MM.1S (cell line): ENCODE measurements at regions not wholly inside any gene's neighbourhood (a gene's known extent, or its start where the extent isn't known, plus 50 kb on each side); places are given as distances from the start of the nearest gene placed in this dataset.

Experiments
- DNase-seq: peaks from one replicate; pipeline ENCODE4 v3.0.0-alpha.2; 2015
- H2AFZ ChIP-seq: fragments of 300-600 bp; sonication (generic); 2 replicates; pipeline ENCODE4 v1.6.0; 2016; ENCODE audit warnings: antibody characterized with exemption, low read length
- H3F3A ChIP-seq: fragments of 300-600 bp; sonication (generic); 2 replicates; pipeline ENCODE4 v1.6.1; 2016; ENCODE audit warnings: mild to moderate bottlenecking, antibody characterized with exemption, low read length, moderate library complexity, mixed read lengths; ENCODE audit not compliant: insufficient read depth
- H3K27ac ChIP-seq: fragments of 300-600 bp; sonication (generic); 2 replicates; pipeline ENCODE4 v1.5.1; 2016; ENCODE audit warnings: mild to moderate bottlenecking, low read length
- H3K27me3 ChIP-seq: fragments of 300-600 bp; sonication (generic); replicated peaks from 2 replicates; pipeline ENCODE4 v1.6.0; 2016; ENCODE audit warnings: low read length; ENCODE audit not compliant: insufficient read depth
- H3K36me3 ChIP-seq: fragments of 300-600 bp; sonication (generic); replicated peaks from 2 replicates; pipeline ENCODE4 v1.6.1; 2016; ENCODE audit warnings: mild to moderate bottlenecking, low read length, mixed read lengths; ENCODE audit not compliant: insufficient read depth
- H3K4me1 ChIP-seq: fragments of 300-600 bp; sonication (generic); 2 replicates; pipeline ENCODE4 v1.6.1; 2016; ENCODE audit warnings: low read length, mixed read lengths
- H3K4me2 ChIP-seq: fragments of 300-600 bp; sonication (generic); 2 replicates; pipeline ENCODE4 v1.6.0; 2016; ENCODE audit warnings: low read depth, low read length
- H3K4me3 ChIP-seq: fragments of 300-600 bp; sonication (generic); 2 replicates; pipeline ENCODE4 v1.5.1; 2016; ENCODE audit warnings: low read length, mixed read lengths
- H3K79me2 ChIP-seq: fragments of 300-600 bp; sonication (generic); 2 replicates; pipeline ENCODE4 v1.6.1; 2016; ENCODE audit warnings: mixed run types, low read length, mixed read lengths
- H3K9ac ChIP-seq: fragments of 300-600 bp; sonication (generic); 2 replicates; pipeline ENCODE4 v1.6.1; 2016; ENCODE audit warnings: low read length, mixed read lengths
- H3K9me2 ChIP-seq: fragments of 300-600 bp; sonication (generic); replicated peaks from 2 replicates; pipeline ENCODE4 v1.6.1; 2016; ENCODE audit warnings: mild to moderate bottlenecking, low read length, mixed read lengths; ENCODE audit not compliant: insufficient read depth
- H3K9me3 ChIP-seq: fragments of 300-600 bp; sonication (generic); replicated peaks from 2 replicates; pipeline ENCODE4 v1.6.1; 2016; ENCODE audit warnings: mild to moderate bottlenecking, low read length, mixed read lengths; ENCODE audit not compliant: insufficient read depth
- H4K20me1 ChIP-seq: fragments of 300-600 bp; sonication (generic); 2 replicates; pipeline ENCODE4 v1.6.1; 2016; ENCODE audit warnings: mild to moderate bottlenecking, low read length, moderate library complexity, mixed read lengths; ENCODE audit not compliant: insufficient read depth
- EZH2 ChIP-seq: fragments of 300-600 bp; sonication (generic); optimal IDR thresholded peaks from 2 replicates; pipeline ENCODE3; 2017; ENCODE audit warnings: low read depth, mild to moderate bottlenecking, antibody characterized with exemption, low read length, mixed read lengths
- EZH2phosphoT487 ChIP-seq: fragments of 300-600 bp; sonication (generic); IDR thresholded peaks from 2 replicates; pipeline ENCODE4 v1.6.1; 2018; ENCODE audit warnings: antibody characterized with exemption, low read length
- TF ChIP-seq, protein P1 (sequence below): fragments of 300-600 bp; sonication (generic); IDR thresholded peaks from 2 replicates; pipeline ENCODE4 v1.5.1; 2016; ENCODE audit warnings: antibody characterized with exemption, low read length, mixed read lengths

DNA sequence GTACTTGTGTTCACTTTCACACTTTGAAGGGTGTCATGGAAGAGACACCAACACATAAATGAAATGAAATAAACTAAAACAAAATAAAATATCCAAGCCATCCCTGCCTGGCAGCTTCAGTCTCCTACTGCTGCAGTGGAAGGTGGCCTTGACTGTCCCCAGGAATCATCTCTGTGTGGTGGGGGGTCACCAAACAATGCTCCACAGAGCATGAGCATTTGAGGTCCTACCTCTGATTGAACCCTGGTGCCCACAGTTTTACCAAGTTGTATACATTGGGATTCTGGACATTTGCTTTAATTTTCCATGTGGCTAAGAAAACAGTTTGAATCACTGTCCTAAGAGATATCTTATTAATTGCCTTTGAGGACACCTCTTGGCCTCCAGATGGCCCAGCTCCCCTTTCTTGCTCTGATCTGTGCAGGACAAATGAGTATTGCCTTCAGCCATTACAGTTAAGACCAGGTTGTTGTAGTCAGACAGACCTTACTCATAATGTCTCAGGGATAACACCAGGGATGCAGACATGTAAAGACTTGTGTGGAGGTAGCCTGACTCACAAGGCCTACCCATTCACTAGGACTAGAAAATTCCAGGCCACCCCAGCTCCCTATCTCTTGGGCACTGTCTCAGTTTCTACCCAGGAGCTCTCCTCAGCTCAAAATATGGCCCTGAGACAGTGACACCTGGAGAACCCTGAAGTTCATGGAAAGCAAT, 195.0 kb downstream of the MYCN start:
- TF ChIP-seq, protein P1, sequence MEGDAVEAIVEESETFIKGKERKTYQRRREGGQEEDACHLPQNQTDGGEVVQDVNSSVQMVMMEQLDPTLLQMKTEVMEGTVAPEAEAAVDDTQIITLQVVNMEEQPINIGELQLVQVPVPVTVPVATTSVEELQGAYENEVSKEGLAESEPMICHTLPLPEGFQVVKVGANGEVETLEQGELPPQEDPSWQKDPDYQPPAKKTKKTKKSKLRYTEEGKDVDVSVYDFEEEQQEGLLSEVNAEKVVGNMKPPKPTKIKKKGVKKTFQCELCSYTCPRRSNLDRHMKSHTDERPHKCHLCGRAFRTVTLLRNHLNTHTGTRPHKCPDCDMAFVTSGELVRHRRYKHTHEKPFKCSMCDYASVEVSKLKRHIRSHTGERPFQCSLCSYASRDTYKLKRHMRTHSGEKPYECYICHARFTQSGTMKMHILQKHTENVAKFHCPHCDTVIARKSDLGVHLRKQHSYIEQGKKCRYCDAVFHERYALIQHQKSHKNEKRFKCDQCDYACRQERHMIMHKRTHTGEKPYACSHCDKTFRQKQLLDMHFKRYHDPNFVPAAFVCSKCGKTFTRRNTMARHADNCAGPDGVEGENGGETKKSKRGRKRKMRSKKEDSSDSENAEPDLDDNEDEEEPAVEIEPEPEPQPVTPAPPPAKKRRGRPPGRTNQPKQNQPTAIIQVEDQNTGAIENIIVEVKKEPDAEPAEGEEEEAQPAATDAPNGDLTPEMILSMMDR: no peak
- no peak for TF ChIP-seq EZH2phosphoT487
- no peak for TF ChIP-seq EZH2
- no peaks in the 10 kb centered on the region for H3K9me3 ChIP-seq
- H3K4me3 ChIP-seq: no peak overlapping the region
- H3K27ac ChIP-seq: no peak overlapping the region
- H3K36me3 ChIP-seq: no peaks in the 10 kb centered on the region
- H3K79me2 ChIP-seq: no peaks in the 10 kb centered on the region
- H3K9me2 ChIP-seq: no peaks in the 10 kb centered on the region
- no peak overlapping the region for H3K9ac ChIP-seq
- no peak for DNase-seq
- no peaks in the 10 kb centered on the region for H4K20me1 ChIP-seq
- H3K4me1 ChIP-seq: no peaks in the 10 kb centered on the region
- no peaks in the 10 kb centered on the region for H3K27me3 ChIP-seq
- H3K4me2 ChIP-seq: no peak overlapping the region
- no peak overlapping the region for H2AFZ ChIP-seq
- no peaks in the 10 kb centered on the region for H3F3A ChIP-seq

DNA sequence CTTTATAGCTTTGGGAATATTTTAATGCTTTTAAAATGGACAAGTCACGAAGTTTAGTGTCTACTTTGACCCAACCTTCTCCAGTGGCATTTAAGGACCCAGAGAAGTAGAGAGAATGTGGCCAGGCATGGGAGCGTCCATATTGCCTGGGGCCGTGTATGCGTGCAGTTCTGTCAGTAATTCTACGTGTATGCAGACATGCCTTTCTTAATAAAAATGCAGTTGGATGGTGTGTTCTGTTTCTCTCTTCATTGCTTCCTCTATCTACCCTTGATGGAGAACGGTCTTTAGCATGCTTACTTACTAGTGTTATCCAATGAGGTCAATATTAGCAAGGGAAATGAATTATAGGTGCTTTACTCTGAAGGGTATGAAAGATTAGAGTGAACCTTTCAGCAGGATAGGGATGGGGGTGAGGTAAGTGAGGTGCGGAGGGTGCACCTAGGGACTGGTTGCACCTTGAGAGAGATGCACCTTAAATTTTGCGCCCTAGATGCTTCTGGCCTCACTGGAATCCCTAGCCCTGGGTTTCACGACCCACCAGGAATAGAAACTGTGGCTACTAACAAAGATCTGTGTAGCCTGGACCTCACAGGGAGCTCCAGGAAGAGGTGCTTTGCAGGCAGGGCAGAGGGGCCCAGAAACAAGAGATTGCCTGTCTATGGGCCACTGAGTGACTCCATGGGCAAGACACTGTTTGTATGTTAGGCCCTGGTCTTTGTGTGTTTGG, 194.3 kb downstream of the MYCN start:
- H3K27ac ChIP-seq: no peak overlapping the region
- H2AFZ ChIP-seq: no peak overlapping the region
- H4K20me1 ChIP-seq: no peaks in the 10 kb centered on the region
- DNase-seq: no peak
- no peaks in the 10 kb centered on the region for H3K79me2 ChIP-seq
- no peak overlapping the region for H3K9ac ChIP-seq
- no peaks in the 10 kb centered on the region for H3F3A ChIP-seq
- H3K9me2 ChIP-seq: no peaks in the 10 kb centered on the region
- no peaks in the 10 kb centered on the region for H3K27me3 ChIP-seq
- no peaks in the 10 kb centered on the region for H3K36me3 ChIP-seq
- TF ChIP-seq EZH2 (no peak), EZH2phosphoT487 (no peak)
- TF ChIP-seq, protein P1: no peak
- H3K9me3 ChIP-seq: no peaks in the 10 kb centered on the region
- no peaks in the 10 kb centered on the region for H3K4me1 ChIP-seq
- H3K4me2 ChIP-seq: no peak overlapping the region
- H3K4me3 ChIP-seq: no peak overlapping the region

DNA sequence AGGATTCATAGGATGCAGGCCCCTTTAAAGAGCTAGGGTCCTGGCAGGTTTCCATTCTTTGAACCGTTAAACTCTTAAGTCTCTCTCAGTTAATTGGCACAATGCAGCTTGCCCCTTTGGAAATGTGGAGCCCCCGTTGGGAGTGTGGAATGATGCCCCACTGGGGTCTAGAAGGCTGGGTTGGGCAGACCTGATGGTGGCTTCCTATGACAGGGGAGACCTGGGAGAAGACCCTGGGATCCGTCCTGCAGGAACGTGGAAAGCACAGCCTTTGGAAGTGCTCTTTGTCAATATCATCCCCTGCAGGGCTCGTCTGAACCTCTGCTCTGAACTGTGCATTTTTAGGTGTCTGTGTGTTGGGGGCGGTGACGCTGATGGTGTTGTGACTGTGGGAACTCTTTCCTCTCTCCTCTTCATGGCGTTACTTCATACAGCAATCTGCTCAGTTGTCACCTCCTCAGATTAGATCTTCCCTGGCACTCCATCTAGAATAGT, 190.6 kb downstream of the MYCN start:
- Histone ChIP-seq H3K27me3 (no peaks in the 10 kb centered on the region), H3K4me1 (no peaks in the 10 kb centered on the region), H2AFZ (no peak overlapping the region), H3F3A (no peaks in the 10 kb centered on the region), H3K27ac (no peak overlapping the region), H3K4me2 (no peak overlapping the region), H4K20me1 (no peaks in the 10 kb centered on the region), H3K4me3 (no peak overlapping the region), H3K9me3 (no peaks in the 10 kb centered on the region), H3K36me3 (no peaks in the 10 kb centered on the region), H3K79me2 (no peaks in the 10 kb centered on the region), H3K9ac (no peak overlapping the region), H3K9me2 (no peaks in the 10 kb centered on the region)
- TF ChIP-seq, protein P1: no peak
- no peak for TF ChIP-seq EZH2phosphoT487
- no peak for TF ChIP-seq EZH2
- no peak for DNase-seq
